ENCODE measurements at regions not wholly inside any gene's neighbourhood (a gene's known extent, or its start where the extent isn't known, plus 50 kb on each side); places are given as distances from the start of the nearest gene placed in this dataset.

DNA sequence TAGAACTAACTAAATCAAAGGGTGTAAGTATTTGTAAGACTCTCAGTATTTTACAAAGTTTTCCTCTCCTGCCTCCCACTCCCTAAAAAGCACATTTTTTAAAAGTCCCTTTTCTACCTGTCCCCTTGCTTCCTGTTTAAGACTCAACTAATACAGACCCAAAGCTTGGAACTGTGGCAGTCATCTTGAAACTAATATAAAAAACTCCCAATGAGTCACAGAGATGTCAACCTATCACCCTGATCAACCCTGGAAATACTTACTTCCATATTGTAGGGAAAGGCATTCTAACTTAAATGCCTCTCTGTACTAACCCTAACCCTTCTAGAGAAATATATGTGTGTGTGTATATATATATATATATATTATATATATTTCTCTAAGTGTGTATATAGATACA is 184.8 kb downstream of the SPTSSA start:
- POLR2A ChIA-PET: no interaction called here

DNA sequence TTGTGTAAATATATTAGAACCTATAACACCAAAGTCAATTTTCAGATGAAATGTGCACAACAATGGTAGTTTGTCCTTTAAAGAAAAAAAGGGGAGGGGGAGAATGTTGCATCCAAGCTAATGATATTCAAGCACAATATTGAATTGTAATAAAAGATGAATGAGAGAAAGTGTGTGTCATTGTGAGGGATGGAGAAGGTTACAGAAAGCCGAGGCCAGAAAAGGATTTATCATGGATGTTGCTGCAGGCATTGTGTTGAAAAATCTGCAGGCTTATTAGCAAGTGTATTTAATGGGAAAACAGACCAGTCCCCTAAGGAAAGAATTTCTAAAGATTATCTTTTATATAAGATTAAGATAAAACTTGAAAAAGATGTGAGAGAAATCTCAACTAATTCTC is 186.5 kb downstream of the SPTSSA start:
- DNase-seq (no peak), ATAC-seq (ENCODE audit: low read depth) (no peak)
- no peaks in the 10 kb centered on the region for H4K20me1 ChIP-seq (ENCODE audit: control insufficient read depth, insufficient read depth, low read length, poor library complexity, severe bottlenecking)
- no peak overlapping the region for H3K9ac ChIP-seq (ENCODE audit: low read length)
- H3K27ac ChIP-seq (ENCODE audit: low read length in 2 of 2): no peak overlapping the region
- TF ChIP-seq, protein P1, sequence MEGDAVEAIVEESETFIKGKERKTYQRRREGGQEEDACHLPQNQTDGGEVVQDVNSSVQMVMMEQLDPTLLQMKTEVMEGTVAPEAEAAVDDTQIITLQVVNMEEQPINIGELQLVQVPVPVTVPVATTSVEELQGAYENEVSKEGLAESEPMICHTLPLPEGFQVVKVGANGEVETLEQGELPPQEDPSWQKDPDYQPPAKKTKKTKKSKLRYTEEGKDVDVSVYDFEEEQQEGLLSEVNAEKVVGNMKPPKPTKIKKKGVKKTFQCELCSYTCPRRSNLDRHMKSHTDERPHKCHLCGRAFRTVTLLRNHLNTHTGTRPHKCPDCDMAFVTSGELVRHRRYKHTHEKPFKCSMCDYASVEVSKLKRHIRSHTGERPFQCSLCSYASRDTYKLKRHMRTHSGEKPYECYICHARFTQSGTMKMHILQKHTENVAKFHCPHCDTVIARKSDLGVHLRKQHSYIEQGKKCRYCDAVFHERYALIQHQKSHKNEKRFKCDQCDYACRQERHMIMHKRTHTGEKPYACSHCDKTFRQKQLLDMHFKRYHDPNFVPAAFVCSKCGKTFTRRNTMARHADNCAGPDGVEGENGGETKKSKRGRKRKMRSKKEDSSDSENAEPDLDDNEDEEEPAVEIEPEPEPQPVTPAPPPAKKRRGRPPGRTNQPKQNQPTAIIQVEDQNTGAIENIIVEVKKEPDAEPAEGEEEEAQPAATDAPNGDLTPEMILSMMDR (IDR thresholded peaks at IDR 0.05): no peak
- no peak for TF ChIP-seq EZH2 (IDR thresholded peaks at IDR 0.05; ENCODE audit: borderline replicate concordance, insufficient read depth, low read depth, low read length, poor library complexity, severe bottlenecking)
- H3K4me3 Mint-ChIP-seq: no peak overlapping the region
- peaks cover 8% of the 10 kb centered on the region for H3K27me3 Mint-ChIP-seq
- H3K4me1 ChIP-seq (ENCODE audit: control insufficient read depth in 2 of 2, insufficient read depth in 2 of 2, low read length in 2 of 2): no peaks in the 10 kb centered on the region
- intact Hi-C loops (cut with micrococcal nuclease): no loop called here
- no peaks in the 10 kb centered on the region for H3K9me3 ChIP-seq (ENCODE audit: control extremely low read depth in 1 of 3, control insufficient read depth in 2 of 3, insufficient read depth in 1 of 3, low read length in 2 of 3)
- H3K27me3 ChIP-seq (replicated peaks in 1 of 4; ENCODE audit: control extremely low read depth in 1 of 4, control insufficient read depth in 3 of 4, insufficient read depth in 4 of 4, low read length in 3 of 4): no peaks in the 10 kb centered on the region
- no peaks in the 10 kb centered on the region for H3K79me2 ChIP-seq (ENCODE audit: control insufficient read depth, insufficient read depth, low read length)
- H2AFZ ChIP-seq (ENCODE audit: insufficient read depth, low read depth, low read length, poor library complexity, severe bottlenecking): no peak overlapping the region
- 100% methylated on average over 1 of the region's 1 CpG for WGBS (ENCODE audit: insufficient coverage)
- ChIA-PET POLR2A (no interaction called here), CTCF (no interaction called here)
- peaks cover 2% of the 10 kb centered on the region for H3K9me3 Mint-ChIP-seq (ENCODE audit: insufficient read depth)
- no peak overlapping the region for H3K4me3 ChIP-seq (ENCODE audit: control extremely low read depth in 1 of 5, extremely low read depth in 1 of 5, insufficient read depth in 1 of 5, low read depth in 2 of 5, low read length in 4 of 5)
- H3K36me3 ChIP-seq (replicated peaks in 1 of 2; ENCODE audit: control extremely low read depth in 1 of 2, control insufficient read depth in 1 of 2, extremely low read depth in 1 of 2, insufficient read depth in 2 of 2, low read length in 1 of 2): no peaks in the 10 kb centered on the region
- no peak overlapping the region for H3K4me2 ChIP-seq (replicated peaks; ENCODE audit: low read depth, low read length, poor library complexity, severe bottlenecking)
- H3K27ac Mint-ChIP-seq: no peak overlapping the region
- H3K4me1 Mint-ChIP-seq: no peaks in the 10 kb centered on the region

More for the DNA sequence above, 184.8 kb downstream of the SPTSSA start:
- ATAC-seq (ENCODE audit: low read depth) (no peak), DNase-seq (no peak)
- Histone ChIP-seq H3K4me2 (replicated peaks; ENCODE audit: low read depth, low read length, poor library complexity, severe bottlenecking) (no peak overlapping the region), H4K20me1 (ENCODE audit: control insufficient read depth, insufficient read depth, low read length, poor library complexity, severe bottlenecking) (no peaks in the 10 kb centered on the region), H3K9me3 (ENCODE audit: control extremely low read depth in 1 of 3, control insufficient read depth in 2 of 3, insufficient read depth in 1 of 3, low read length in 2 of 3) (peaks cover 0 to 4% (median 0%) of the 10 kb centered on the region in 3 donors), H3K36me3 (replicated peaks in 1 of 2; ENCODE audit: control extremely low read depth in 1 of 2, control insufficient read depth in 1 of 2, extremely low read depth in 1 of 2, insufficient read depth in 2 of 2, low read length in 1 of 2) (no peaks in the 10 kb centered on the region), H3K4me3 (ENCODE audit: control extremely low read depth in 1 of 5, extremely low read depth in 1 of 5, insufficient read depth in 1 of 5, low read depth in 2 of 5, low read length in 4 of 5) (no peak overlapping the region), H3K27ac (ENCODE audit: low read length in 2 of 2) (no peak overlapping the region), H3K9ac (ENCODE audit: low read length) (no peak overlapping the region), H3K79me2 (ENCODE audit: control insufficient read depth, insufficient read depth, low read length) (no peaks in the 10 kb centered on the region), H3K27me3 (replicated peaks in 1 of 4; ENCODE audit: control extremely low read depth in 1 of 4, control insufficient read depth in 3 of 4, insufficient read depth in 4 of 4, low read length in 3 of 4) (no peaks in the 10 kb centered on the region), H3K4me1 (ENCODE audit: control insufficient read depth in 2 of 2, insufficient read depth in 2 of 2, low read length in 2 of 2) (no peaks in the 10 kb centered on the region), H2AFZ (ENCODE audit: insufficient read depth, low read depth, low read length, poor library complexity, severe bottlenecking) (no peak overlapping the region)
- Mint-ChIP-seq H3K9me3 (ENCODE audit: insufficient read depth) (peaks cover 6% of the 10 kb centered on the region), H3K27ac (no peak overlapping the region), H3K4me1 (no peaks in the 10 kb centered on the region), H3K27me3 (peaks cover 4% of the 10 kb centered on the region), H3K4me3 (no peak overlapping the region)
- TF ChIP-seq, protein P1 (IDR thresholded peaks at IDR 0.05): no peak
- TF ChIP-seq EZH2 (IDR thresholded peaks at IDR 0.05; ENCODE audit: borderline replicate concordance, insufficient read depth, low read depth, low read length, poor library complexity, severe bottlenecking): no peak
- CTCF ChIA-PET: no interaction called here
- intact Hi-C loops (cut with micrococcal nuclease): no loop called here
